ENCODE measurements at regions not wholly inside any gene's neighbourhood (a gene's known extent, or its start where the extent isn't known, plus 50 kb on each side); places are given as distances from the start of the nearest gene placed in this dataset.

DNA sequence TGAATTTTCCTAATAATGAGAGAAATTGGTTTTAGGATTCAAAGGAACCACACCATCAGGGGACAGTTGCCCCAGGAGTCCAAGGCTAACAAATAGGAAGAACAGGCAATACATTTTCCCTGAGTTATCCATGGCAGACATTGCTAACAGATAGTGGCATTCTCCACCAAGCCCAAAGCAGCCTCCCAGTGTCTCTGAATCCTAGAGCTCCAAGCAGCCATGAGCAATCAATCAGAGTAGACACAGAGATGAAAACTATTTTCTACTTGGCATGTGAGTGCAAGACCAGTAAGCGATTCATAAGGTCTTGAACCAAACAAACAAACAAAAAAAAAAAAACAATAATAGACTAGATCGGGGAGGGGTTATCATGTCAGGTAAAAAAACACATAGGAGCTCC lies 515.7 kb downstream of the MED13L start:
- ATAC-seq (ENCODE audit: insufficient number of reproducible peaks, low FRiP score, low read depth) = no peak
- Histone ChIP-seq H3K9me3 (no peaks in the 10 kb centered on the region), H3K4me1 (ENCODE audit: control insufficient read depth in 1 of 2, low read depth in 2 of 2) (no peaks in the 10 kb centered on the region), H3K27ac (no peak overlapping the region), H3K27me3 (replicated peaks; ENCODE audit: insufficient read depth) (no peaks in the 10 kb centered on the region), H3K36me3 (no peaks in the 10 kb centered on the region), H3K4me3 (no peak overlapping the region)
- no peak for DNase-seq (ENCODE audit: low spot score)
- TF ChIP-seq, protein P1, sequence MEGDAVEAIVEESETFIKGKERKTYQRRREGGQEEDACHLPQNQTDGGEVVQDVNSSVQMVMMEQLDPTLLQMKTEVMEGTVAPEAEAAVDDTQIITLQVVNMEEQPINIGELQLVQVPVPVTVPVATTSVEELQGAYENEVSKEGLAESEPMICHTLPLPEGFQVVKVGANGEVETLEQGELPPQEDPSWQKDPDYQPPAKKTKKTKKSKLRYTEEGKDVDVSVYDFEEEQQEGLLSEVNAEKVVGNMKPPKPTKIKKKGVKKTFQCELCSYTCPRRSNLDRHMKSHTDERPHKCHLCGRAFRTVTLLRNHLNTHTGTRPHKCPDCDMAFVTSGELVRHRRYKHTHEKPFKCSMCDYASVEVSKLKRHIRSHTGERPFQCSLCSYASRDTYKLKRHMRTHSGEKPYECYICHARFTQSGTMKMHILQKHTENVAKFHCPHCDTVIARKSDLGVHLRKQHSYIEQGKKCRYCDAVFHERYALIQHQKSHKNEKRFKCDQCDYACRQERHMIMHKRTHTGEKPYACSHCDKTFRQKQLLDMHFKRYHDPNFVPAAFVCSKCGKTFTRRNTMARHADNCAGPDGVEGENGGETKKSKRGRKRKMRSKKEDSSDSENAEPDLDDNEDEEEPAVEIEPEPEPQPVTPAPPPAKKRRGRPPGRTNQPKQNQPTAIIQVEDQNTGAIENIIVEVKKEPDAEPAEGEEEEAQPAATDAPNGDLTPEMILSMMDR (IDR thresholded peaks at IDR 0.05) = no peak

DNA sequence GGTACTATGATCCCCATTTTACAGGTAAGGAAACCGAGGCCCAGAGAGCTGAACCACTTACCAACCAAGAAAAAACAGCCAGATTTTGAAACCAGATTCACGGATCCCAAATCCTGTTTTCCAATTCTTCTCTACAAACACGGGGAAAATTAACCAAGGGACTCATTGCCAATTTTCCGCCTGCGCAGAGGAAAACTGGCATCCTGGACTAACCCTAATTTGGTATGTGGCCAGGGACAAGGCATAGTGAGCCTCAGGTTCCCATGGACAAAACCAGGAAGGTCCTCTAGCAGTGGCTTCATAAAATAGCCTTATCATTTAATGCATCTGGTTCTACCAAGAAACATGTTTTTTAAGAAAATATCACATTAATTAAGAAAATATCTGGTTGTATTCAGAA lies 517.3 kb downstream of the MED13L start:
- Histone ChIP-seq H3K4me1 (ENCODE audit: control insufficient read depth in 1 of 2, low read depth in 2 of 2) (no peaks in the 10 kb centered on the region), H3K27me3 (replicated peaks; ENCODE audit: insufficient read depth) (no peaks in the 10 kb centered on the region), H3K36me3 (no peaks in the 10 kb centered on the region), H3K4me3 (no peak overlapping the region), H3K27ac (no peak overlapping the region), H3K9me3 (no peaks in the 10 kb centered on the region)
- ATAC-seq (ENCODE audit: insufficient number of reproducible peaks, low FRiP score, low read depth) (no peak), DNase-seq (ENCODE audit: low spot score) (no peak)
- TF ChIP-seq, protein P1 (IDR thresholded peaks at IDR 0.05) = no peak

DNA sequence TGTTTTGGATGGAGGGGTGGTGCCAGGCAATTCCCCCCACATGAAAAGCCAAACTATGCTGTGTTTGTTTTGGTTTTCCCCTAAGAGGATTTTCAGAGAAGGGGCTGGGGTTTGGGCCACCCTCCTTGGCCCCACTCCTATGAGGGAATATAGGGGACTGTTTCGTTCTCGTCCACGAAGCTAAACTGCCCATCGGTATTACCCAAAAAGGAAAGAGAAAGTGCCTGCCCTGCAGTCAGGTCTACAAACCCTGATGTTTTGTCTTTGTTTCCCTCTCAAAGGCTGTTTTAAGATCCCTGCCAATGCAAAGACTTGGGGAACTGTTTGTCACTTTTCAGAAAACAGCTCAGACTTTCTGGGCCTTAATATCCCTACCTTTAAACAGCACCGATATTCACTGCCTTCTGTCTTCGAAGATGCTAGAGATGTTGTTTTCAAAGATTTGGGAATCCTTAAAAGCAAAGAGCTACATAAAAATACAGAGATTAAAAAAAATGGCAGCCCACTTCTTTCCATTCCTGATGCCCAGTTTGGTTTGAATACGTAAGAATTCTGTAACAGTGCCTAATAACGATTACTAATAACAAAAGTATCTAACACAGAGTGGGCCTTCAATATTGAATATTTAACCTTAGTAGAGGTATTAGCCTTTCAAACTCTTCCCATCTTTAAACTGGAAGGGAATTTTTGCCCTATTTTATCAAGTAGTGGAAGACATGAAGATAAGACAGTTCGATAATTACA lies 518.4 kb downstream of the MED13L start:
- ATAC-seq (ENCODE audit: insufficient number of reproducible peaks, low FRiP score, low read depth) (no peak), DNase-seq (ENCODE audit: low spot score) (no peak)
- TF ChIP-seq, protein P1 (IDR thresholded peaks at IDR 0.05) = no peak
- no peaks in the 10 kb centered on the region for H3K9me3 ChIP-seq
- H3K36me3 ChIP-seq = no peaks in the 10 kb centered on the region
- no peaks in the 10 kb centered on the region for H3K4me1 ChIP-seq (ENCODE audit: control insufficient read depth in 1 of 2, low read depth in 2 of 2)
- H3K27ac ChIP-seq = no peak overlapping the region
- H3K27me3 ChIP-seq (replicated peaks; ENCODE audit: insufficient read depth) = no peaks in the 10 kb centered on the region
- no peak overlapping the region for H3K4me3 ChIP-seq

DNA sequence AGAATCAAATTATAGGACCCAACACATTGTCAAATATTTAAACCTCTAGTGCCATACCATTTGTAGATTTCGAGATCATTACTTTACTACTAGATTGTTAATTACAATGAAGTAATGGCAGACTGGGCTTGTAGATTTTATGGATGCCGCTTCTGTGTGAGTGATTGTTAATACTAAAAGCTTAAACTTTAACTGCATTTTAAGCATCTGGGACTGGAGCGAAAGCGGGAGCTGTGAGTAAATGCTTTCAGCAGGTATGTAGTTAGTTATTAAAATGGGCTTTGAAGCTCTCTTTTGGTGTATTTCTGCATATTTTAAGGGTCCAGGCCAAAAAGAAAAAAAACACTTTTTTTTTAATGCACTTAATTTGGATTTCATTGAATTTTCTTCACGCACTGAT lies 519.3 kb downstream of the MED13L start:
- no peaks in the 10 kb centered on the region for H3K27me3 ChIP-seq (replicated peaks; ENCODE audit: insufficient read depth)
- TF ChIP-seq, protein P1 (IDR thresholded peaks at IDR 0.05) = no peak
- no peak for ATAC-seq (ENCODE audit: insufficient number of reproducible peaks, low FRiP score, low read depth)

DNA sequence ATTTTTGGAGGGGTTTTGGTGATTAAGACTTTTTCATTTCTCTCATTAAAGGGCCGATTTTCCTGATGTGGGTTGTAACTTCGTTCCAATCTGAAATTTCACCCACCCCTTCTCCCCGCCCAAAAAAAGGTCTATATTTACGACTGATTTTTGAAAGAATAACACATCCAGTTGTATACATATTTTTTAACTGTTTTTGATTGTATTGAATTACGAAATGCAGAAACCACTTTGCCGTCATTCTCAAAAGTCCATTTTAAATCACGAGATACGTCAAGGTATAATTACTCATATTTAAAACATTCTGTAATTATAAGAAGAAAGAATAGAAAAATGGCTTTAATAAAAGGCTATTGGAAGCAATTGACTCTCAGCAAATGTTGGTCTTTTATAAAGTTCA lies 520.7 kb downstream of the MED13L start:
- Histone ChIP-seq H3K4me3 (no peak overlapping the region), H3K27me3 (replicated peaks; ENCODE audit: insufficient read depth) (no peaks in the 10 kb centered on the region), H3K9me3 (no peaks in the 10 kb centered on the region), H3K27ac (no peak overlapping the region), H3K4me1 (ENCODE audit: control insufficient read depth in 1 of 2, low read depth in 2 of 2) (peaks cover 0 to 4% of the 10 kb centered on the region in 2 donors), H3K36me3 (no peaks in the 10 kb centered on the region)
- no peak for ATAC-seq (ENCODE audit: insufficient number of reproducible peaks, low FRiP score, low read depth)
- TF ChIP-seq, protein P1 (IDR thresholded peaks at IDR 0.05) = no peak
- no peak for DNase-seq (ENCODE audit: low spot score)

More for the DNA sequence above, 519.3 kb downstream of the MED13L start:
- no peaks in the 10 kb centered on the region for H3K36me3 ChIP-seq
- no peak overlapping the region for H3K27ac ChIP-seq
- no peak overlapping the region for H3K4me3 ChIP-seq
- no peak for DNase-seq (ENCODE audit: low spot score)
- no peaks in the 10 kb centered on the region for H3K4me1 ChIP-seq (ENCODE audit: control insufficient read depth in 1 of 2, low read depth in 2 of 2)
- no peaks in the 10 kb centered on the region for H3K9me3 ChIP-seq

Measured in thoracic aorta (tissue), 2 donors.